Sigmoid colon (tissue), 6 donors: ENCODE measurements at regions not wholly inside any gene's neighbourhood (a gene's known extent, or its start where the extent isn't known, plus 50 kb on each side); places are given as distances from the start of the nearest gene placed in this dataset.

Experiments used
- DNase-seq: peaks from one replicate; pipeline ENCODE4 v3.0.0-alpha.2; 2019
- H3K27ac ChIP-seq, 4 donors: fragments of 200-600 bp; sonication (generic); one replicate each; pipeline ENCODE4 v1.5.1; 2016 to 2019; ENCODE audit warnings: mild to moderate bottlenecking in 1 of 4
- H3K27me3 ChIP-seq, 3 donors: fragments of 200-600 bp; sonication (generic); one replicate each; pipeline ENCODE4 v1.5.1; 2019; ENCODE audit warnings: mild to moderate bottlenecking in 1 of 3
- H3K36me3 ChIP-seq, 4 donors: fragments of 200-600 bp; sonication (generic); one replicate each; pipeline ENCODE4 v1.5.1; 2016 to 2019
- H3K4me1 ChIP-seq, 4 donors: fragments of 200-600 bp; sonication (generic); one replicate each; pipeline ENCODE4 v1.5.1; 2017 to 2019
- H3K4me3 ChIP-seq, 4 donors: fragments of 200-600 bp; sonication (generic); one replicate each; pipeline ENCODE4 v1.5.1; 2017 to 2019; ENCODE audit warnings: mild to moderate bottlenecking in 2 of 4, moderate library complexity in 1 of 4
- H3K9me3 ChIP-seq, 4 donors: fragments of 200-600 bp in 3 of 4; sonication (generic) in 3 of 4; one replicate each; pipeline versions ENCODE4 v1.5.1 to v1.6.1; 2013 to 2019
- CTCF ChIP-seq, 4 experiments: fragments of 450-650 bp in 3 of 4; fragments of 200-600 bp in 1 of 4; IDR thresholded peaks; one replicate each; pipeline ENCODE4 v1.5.1; 2016 to 2019; ENCODE audit warnings: antibody characterized with exemption in 4 of 4, mild to moderate bottlenecking in 3 of 4, moderate library complexity in 2 of 4
- EP300 ChIP-seq, 4 donors: sonication (generic); formaldehyde crosslinking; IDR thresholded peaks; one replicate each; pipeline ENCODE4 v1.6.1; 2017; ENCODE audit warnings: antibody characterized with exemption in 4 of 4
- POLR2A ChIP-seq, 2 donors: fragments of 450-650 bp; IDR thresholded peaks; one replicate each; pipeline ENCODE4 v1.6.1; 2016; ENCODE audit warnings: antibody characterized with exemption in 2 of 2, mild to moderate bottlenecking in 2 of 2, moderate library complexity in 2 of 2
- POLR2AphosphoS5 ChIP-seq, 4 donors: sonication (generic); formaldehyde crosslinking; IDR thresholded peaks; one replicate each; pipeline ENCODE4 v1.6.1; 2017; ENCODE audit warnings: antibody characterized with exemption in 4 of 4
- WGBS, 2 donors: extraction: QIAGEN DNeasy Blood & Tissue Kit; methylation state at CpG; one replicate each; pipeline ENCODE4 v1.1.7; 2013; 5-methylcytosine and 5-hydroxymethylcytosine counted together
- intact Hi-C: fragments of 100-400 bp; cut with DNase I; formaldehyde crosslinking; loops from one replicate; pipeline ENCODE4 v1.15.1; 2023
- donor health status: healthy with polysubstance abuse.
- donor health status: healthy.

DNA sequence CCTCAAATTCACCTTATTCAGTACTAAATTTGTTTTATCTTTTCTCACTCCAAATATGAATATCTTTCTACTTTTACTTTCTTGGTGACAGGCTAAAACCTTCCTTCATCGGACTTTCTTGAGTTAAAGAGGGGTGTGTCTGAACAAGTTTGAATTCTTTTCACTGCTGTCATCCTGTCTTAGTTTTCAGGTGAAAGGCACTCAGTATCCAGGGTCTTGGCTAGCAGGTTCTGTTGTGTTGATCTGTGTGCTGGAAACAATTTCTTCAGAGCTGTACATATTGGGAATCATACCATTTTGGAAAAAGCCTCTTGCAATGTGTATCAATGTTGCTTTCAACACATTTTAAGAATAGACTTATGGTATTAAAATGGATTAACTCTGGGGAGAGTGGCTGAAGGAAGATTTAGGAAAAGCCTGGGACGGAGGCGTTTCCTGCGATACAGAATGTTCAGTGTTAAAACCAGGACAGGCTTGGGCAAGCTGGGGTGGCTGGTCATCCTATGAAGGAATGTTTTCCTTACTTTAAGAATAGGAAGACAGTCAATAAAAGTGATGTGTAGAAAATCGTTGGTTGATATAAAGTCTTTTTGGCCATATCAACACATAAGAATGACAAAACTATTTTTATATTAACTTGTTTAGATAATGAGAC, 350.7 kb upstream of the SPRED2 start:
- no peaks in the 10 kb centered on the region for H3K36me3 ChIP-seq
- no peak for DNase-seq
- 82% methylated on average over 5 of the region's 5 CpGs for WGBS, 2 donors
- H3K27ac ChIP-seq: no peak overlapping the region
- intact Hi-C loops: no loop called here
- H3K9me3 ChIP-seq: no peaks in the 10 kb centered on the region
- H3K27me3 ChIP-seq: no peaks in the 10 kb centered on the region
- TF ChIP-seq POLR2AphosphoS5 (IDR thresholded peaks at IDR 0.05) (no peak), CTCF (IDR thresholded peaks at IDR 0.05) (no peak), POLR2A (IDR thresholded peaks at IDR 0.05) (no peak), EP300 (IDR thresholded peaks at IDR 0.05) (no peak)
- no peak overlapping the region for H3K4me3 ChIP-seq
- H3K4me1 ChIP-seq: no peaks in the 10 kb centered on the region

GRCh38 chr2:65782186-65782585, 349.8 kb upstream of the SPRED2 start:
- Histone ChIP-seq H3K4me3 (no peak overlapping the region), H3K36me3 (no peaks in the 10 kb centered on the region), H3K4me1 (no peaks in the 10 kb centered on the region), H3K27ac (no peak overlapping the region), H3K9me3 (no peaks in the 10 kb centered on the region), H3K27me3 (no peaks in the 10 kb centered on the region)
- intact Hi-C loops: no loop called here
- no peak for TF ChIP-seq POLR2AphosphoS5 (IDR thresholded peaks at IDR 0.05)
- no peak for TF ChIP-seq EP300 (IDR thresholded peaks at IDR 0.05)
- TF ChIP-seq POLR2A (IDR thresholded peaks at IDR 0.05): no peak
- no peak for TF ChIP-seq CTCF (IDR thresholded peaks at IDR 0.05)
- DNase-seq: no peak
- WGBS, 2 donors: 67 to 75% methylated on average over 1 of the region's 1 CpG

- intact Hi-C loops: no loop called here
- no peak for TF ChIP-seq POLR2AphosphoS5 (IDR thresholded peaks at IDR 0.05)
- TF ChIP-seq CTCF (IDR thresholded peaks at IDR 0.05): no peak
- TF ChIP-seq EP300 (IDR thresholded peaks at IDR 0.05): no peak
- TF ChIP-seq POLR2A (IDR thresholded peaks at IDR 0.05): no peak
- Histone ChIP-seq H3K27ac (no peak overlapping the region), H3K9me3 (no peaks in the 10 kb centered on the region), H3K4me1 (no peaks in the 10 kb centered on the region), H3K27me3 (no peaks in the 10 kb centered on the region), H3K36me3 (no peaks in the 10 kb centered on the region), H3K4me3 (no peak overlapping the region)
- DNase-seq: no peak
Observed at GRCh38 chr2:65781756-65782155, 349.4 kb upstream of the SPRED2 start.

DNA sequence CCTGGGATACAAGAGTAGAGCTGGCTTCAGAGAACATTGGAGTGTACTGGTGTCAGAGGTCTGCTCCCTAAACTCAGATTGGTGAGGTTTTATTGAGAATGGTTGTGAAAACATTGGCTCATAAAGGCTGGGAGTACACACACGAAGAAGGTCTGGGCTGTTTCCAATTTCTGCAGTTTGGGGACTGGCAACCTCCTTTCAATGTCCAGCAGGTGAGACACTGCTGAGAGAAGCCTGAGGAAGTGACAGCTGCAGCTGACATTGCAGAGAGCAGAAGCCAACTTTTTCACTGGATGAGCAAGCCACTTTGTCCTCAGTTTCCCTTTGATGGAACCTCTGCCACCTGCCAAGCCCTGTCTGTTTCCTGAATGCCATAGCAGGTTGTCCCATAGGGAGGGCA, 346.6 kb upstream of the SPRED2 start:
- no peak for DNase-seq
- intact Hi-C loops: no loop called here
- 33 to 56% methylated on average over 1 of the region's 1 CpG for WGBS, 2 donors

More for the DNA sequence above, 346.6 kb upstream of the SPRED2 start:
- Histone ChIP-seq H3K27ac (no peak overlapping the region), H3K27me3 (no peaks in the 10 kb centered on the region), H3K9me3 (no peaks in the 10 kb centered on the region), H3K36me3 (no peaks in the 10 kb centered on the region), H3K4me3 (no peak overlapping the region), H3K4me1 (no peaks in the 10 kb centered on the region)
- TF ChIP-seq CTCF (IDR thresholded peaks at IDR 0.05) (no peak), EP300 (IDR thresholded peaks at IDR 0.05) (no peak), POLR2AphosphoS5 (IDR thresholded peaks at IDR 0.05) (no peak), POLR2A (IDR thresholded peaks at IDR 0.05) (no peak)
